MM.1S (cell line): ENCODE measurements at regions not wholly inside any gene's neighbourhood (a gene's known extent, or its start where the extent isn't known, plus 50 kb on each side); places are given as distances from the start of the nearest gene placed in this dataset.

Experiments used
- CTCF ChIP-seq: fragments of 300-600 bp; sonication (generic); IDR thresholded peaks from 2 replicates; pipeline ENCODE4 v1.5.1; 2016; ENCODE audit warnings: antibody characterized with exemption, low read length, mixed read lengths
- EZH2phosphoT487 ChIP-seq: fragments of 300-600 bp; sonication (generic); IDR thresholded peaks from 2 replicates; pipeline ENCODE4 v1.6.1; 2018; ENCODE audit warnings: antibody characterized with exemption, low read length

DNA sequence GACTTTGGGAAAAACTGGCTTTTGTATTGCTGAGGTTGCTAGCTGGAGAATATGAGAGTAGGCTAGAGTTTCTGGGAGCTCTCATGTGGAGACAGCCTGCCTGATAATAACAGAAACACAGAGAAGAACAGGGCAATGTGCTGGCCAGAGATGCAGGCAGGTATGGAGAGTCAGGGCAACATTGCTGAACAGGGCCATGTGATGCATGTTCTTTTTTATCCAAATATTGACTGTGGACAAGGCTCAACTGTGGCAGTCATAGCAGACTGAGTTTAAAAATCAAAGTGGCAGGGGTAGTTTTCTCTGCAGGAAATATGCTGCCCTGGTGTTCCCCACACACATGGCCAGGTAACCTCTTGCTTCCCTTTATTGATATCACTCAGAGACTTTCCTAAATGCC lies 381.1 kb downstream of the RASEF start:
- TF ChIP-seq CTCF (no peak), EZH2phosphoT487 (no peak)
